ENCODE measurements at regions not wholly inside any gene's neighbourhood (a gene's known extent, or its start where the extent isn't known, plus 50 kb on each side); places are given as distances from the start of the nearest gene placed in this dataset.

- peak; percentile 60 for DNase-seq
Observed at GRCh38 chr1:116454940-116455339, 81.9 kb downstream of the ATP1A1 start.

- no peak for DNase-seq
Observed at GRCh38 chr1:116455509-116455908, 82.5 kb downstream of the ATP1A1 start.

GRCh38 chr1:116457946-116458604 is 85.0 kb downstream of the ATP1A1 start:
- no peak for DNase-seq

GRCh38 chr1:116458695-116459094 is 85.7 kb downstream of the ATP1A1 start:
- DNase-seq, result no peak

GRCh38 chr1:116460261-116460660 is 87.2 kb downstream of the ATP1A1 start:
- DNase-seq, result no peak

- no peak for DNase-seq
Observed at GRCh38 chr1:116460783-116461376, 87.8 kb downstream of the ATP1A1 start.

- DNase-seq, result no peak
Observed at GRCh38 chr1:116461723-116462122, 88.7 kb downstream of the ATP1A1 start.

GRCh38 chr1:116462722-116463121 is 89.7 kb downstream of the ATP1A1 start:
- no peak for DNase-seq

- DNase-seq, result no peak
Observed at GRCh38 chr1:116463730-116464129, 90.7 kb downstream of the ATP1A1 start.

All from islet precursor cell (in vitro differentiated cells).